Stimulated activated CD4-positive, alpha-beta T cell treated with anti-CD3 and anti-CD28 coated beads, Interleukin-4, amount 100 ng/mL, for 4 hours (primary cell): ENCODE measurements at regions not wholly inside any gene's neighbourhood (a gene's known extent, or its start where the extent isn't known, plus 50 kb on each side); places are given as distances from the start of the nearest gene placed in this dataset.

Source experiments
- DNase-seq, 2 experiments: peaks; one replicate each; pipeline ENCODE4 v3.0.0-alpha.2; 2020

DNA sequence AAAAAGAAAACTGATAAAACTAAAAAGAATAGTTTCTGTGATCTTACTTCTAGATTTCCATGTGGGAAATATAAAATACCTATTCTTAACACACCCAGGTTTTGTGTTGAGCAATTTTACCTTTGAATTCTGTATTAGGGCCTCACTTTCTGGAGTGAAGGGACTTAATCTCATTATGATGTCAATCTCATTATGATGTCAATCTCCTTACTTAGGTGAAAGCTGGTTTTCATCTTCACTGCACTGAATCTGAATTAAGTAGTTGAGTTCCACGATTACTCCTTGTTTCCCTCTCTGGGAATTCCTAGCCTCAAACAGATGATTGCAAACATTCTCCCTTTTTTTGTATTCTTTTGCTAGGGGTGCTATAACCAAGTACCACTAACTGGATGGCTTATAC is 1367.2 kb downstream of the EFNB2 start:
- no peak for DNase-seq

GRCh38 chr13:105167385-105167784 is 1368.1 kb downstream of the EFNB2 start:
- DNase-seq = no peak

GRCh38 chr13:105165449-105166125 is 1369.9 kb downstream of the EFNB2 start:
- DNase-seq = no peak

DNA sequence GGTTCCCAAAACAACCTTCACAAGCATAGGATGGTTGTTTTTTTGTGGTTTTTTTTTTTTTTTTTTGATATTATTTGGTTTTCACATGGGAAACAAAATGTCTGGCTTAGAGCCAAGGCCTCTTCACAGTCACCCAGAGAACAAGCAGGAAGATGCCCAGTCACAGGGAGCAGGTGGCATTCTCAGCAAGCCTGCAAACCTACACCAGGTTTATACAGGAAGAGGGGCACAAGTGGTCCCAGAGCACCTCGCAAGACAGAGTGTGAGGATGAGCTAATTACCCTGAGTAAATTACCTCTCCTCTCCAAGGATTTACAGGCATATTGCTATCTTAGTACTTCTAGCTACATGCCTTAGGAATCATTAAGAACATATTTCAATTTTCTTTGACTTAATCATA is 1375.6 kb downstream of the EFNB2 start:
- no peak for DNase-seq

GRCh38 chr13:105153611-105154010 is 1381.9 kb downstream of the EFNB2 start:
- DNase-seq = no peak

- no peak for DNase-seq
Observed at GRCh38 chr13:105151639-105152038, 1383.8 kb downstream of the EFNB2 start.

GRCh38 chr13:105147461-105147860 is 1388.0 kb downstream of the EFNB2 start:
- no peak for DNase-seq

GRCh38 chr13:105144936-105145335 is 1390.5 kb downstream of the EFNB2 start:
- DNase-seq = no peak

GRCh38 chr13:105144020-105144419 is 1391.4 kb downstream of the EFNB2 start:
- DNase-seq = no peak

GRCh38 chr13:105142556-105142955 is 1392.9 kb downstream of the EFNB2 start:
- DNase-seq = no peak

DNA sequence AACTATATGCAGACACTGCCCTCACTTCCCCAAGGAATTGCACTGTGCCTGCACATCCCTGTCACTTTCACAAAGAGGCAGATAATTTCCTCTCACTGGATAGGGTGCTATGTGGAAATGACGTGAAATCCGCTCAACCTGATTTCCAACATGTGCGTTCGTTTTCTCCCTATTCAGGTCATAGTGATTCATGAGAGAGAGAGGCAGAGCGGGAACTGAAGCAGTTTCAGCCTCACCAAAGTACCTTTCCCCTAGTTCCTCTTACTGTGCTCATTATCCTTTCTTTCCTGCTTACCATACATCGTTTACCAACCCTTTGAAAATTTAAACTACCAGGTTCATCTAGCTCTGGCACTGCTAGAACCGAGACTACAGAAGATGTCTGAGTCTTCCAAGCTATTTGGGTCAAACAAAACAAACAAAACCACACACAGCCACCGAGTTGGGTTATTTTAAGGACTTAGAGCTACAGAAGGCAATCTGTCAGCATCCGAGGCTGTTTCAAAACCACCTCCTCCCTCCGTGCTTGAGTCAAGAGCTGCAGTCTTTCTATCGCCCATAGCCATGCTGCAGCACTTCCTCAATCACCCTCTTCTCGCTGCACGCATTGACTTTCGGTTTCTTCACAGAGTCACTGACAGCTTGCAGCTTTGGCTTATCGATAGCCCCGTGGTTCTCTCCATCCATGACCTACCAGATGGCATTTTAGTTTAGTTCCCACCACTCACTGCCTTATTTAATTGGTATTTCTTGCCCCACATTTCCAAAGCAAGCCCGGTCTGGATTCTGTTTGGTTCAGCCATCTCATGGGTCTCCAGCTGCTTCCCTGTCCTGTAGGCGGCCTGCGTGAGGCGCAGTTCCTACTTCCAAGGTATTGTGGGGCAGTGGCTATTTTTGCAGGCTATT is 1395.8 kb downstream of the EFNB2 start:
- peak; percentile 37 to 60 for DNase-seq

- no peak for DNase-seq
Observed at GRCh38 chr13:105139048-105139379, 1396.4 kb downstream of the EFNB2 start.

GRCh38 chr13:105135852-105136615 is 1399.4 kb downstream of the EFNB2 start:
- DNase-seq = no peak

GRCh38 chr13:105127732-105128131 is 1407.7 kb downstream of the EFNB2 start:
- no peak for DNase-seq

DNA sequence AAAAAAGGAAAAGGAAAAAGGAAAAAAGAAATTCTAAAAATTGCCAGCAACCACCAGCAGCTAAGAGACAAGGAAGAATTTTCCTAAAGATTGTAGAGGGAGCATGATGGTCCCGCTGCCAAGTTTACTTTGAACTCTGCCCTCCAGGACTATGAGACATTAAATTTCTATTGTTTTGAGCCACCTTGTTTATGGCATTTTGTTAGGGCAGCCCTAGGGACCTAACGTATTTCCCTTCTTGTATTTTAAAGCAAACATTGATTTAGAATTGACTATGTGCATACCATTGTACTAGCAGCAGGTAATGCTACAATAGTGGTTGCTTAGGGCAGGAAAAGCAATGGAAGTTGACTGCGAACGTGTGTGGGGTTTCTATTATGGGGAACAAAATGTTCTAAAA is 1414.2 kb downstream of the EFNB2 start:
- DNase-seq = no peak

GRCh38 chr13:105118426-105118985 is 1417.0 kb downstream of the EFNB2 start:
- no peak for DNase-seq

- DNase-seq = no peak
Observed at GRCh38 chr13:105116966-105117365, 1418.5 kb downstream of the EFNB2 start.

GRCh38 chr13:105112561-105112960 is 1422.9 kb downstream of the EFNB2 start:
- DNase-seq = no peak

DNA sequence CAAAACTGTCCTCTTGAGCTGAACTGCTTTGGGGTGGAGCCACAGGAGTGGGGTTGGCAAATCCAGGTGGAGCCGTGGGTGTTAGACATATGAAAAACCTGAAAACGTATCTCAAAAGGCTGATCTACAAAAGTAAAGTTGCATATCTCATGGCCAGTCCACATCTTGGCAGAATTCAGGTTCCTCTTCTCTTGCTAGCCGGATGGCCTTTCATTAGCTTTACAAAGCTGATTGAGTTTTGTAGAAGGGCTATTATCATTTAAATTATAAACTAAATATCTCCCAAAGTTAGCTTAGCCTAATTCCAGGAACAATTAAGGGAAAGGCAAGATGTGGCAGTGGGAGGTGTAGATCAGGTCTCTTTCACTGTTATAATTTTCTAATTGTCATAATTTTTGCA is 1427.7 kb downstream of the EFNB2 start:
- no peak for DNase-seq

DNA sequence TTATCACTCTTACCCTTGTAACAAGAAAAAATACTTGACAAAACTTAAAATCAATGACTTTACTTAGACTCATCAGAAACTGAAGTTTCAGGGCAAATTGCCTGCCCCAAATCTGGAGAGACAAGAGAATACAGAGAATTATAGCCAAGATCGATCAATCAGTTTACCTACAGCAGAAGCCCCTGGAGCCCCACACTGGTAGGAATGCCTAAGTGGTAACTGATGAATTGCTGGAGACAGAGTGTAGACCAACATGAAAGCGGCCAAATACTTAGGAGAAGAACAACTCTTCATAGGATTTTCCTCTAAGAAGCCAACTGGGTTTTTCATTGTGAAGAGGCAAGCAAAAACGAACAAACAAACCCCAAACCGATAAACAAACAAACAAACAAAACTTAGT is 1430.0 kb downstream of the EFNB2 start:
- DNase-seq = no peak

DNA sequence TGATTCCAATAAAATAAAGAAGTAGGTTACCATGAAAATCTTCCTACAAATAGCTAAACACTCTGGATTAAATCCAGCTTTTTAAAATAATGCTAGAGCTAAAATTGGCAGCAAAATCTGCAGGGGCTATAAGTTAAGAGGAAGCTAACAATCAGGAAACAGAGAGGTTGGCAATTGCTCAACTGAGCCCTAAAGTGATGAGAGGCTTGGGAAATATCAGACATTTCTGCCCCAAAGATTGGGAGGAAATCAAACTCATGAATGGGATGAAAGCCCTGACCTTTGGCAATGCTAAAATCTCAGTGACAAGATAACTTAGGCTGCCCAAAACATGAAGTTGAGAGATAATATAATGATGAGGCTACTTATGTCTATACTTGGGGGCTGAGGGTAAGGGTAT is 1437.9 kb downstream of the EFNB2 start:
- no peak for DNase-seq

DNA sequence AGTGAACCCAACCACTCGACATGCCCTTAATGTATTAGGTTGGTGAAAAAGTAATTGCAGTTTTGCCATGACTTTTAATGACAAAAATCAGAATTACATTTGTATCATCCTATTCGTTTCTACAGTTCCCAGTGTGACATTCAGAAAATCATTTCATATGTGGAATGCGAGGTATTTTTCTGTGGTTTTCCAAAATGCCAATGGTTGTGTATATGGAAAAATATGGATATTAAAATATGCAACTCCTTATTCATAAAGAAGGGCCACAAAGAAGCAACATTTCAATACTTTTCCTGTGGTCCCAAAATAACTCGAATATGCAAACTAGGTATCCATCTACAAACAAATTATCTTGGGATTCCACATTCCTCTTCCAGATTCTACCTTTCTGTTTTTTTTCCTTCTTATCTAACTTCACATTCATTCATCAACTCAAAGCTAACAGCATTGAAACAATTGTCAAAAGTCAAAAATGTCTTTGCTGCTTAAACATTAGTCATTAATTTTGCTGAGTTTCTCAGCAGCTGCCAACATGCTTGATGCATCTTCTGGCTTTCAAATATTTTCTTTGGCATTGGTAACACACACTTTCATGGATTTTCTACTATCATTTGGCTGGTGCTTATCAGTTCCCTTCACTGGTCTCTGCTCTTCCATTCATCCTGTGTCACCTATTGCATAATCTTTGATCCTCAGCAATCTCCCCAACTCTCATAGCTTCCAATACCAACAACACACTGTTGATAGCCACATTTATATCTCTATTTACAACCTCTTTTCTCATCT is 1445.4 kb downstream of the EFNB2 start:
- DNase-seq = no peak

DNA sequence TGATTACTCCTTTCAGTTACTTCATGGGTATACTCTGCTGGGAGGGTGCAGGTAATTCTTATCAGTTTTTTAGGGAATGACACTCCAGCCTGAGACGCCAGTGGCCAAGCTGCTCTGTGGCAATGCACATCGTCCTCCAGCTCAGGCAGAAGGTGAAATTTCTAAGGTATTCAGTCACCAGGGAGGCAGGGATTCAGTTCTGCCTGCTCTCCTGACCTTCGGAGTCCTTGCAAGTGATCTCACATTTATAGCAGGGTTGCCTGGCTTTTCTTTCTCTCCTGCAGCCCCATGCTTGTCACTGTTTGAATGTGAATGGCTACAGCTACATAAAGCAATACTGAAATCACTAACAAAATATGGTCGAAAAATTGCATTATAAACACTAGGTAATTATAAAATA is 1447.5 kb downstream of the EFNB2 start:
- no peak for DNase-seq
